ENCODE measurements at regions not wholly inside any gene's neighbourhood (a gene's known extent, or its start where the extent isn't known, plus 50 kb on each side); places are given as distances from the start of the nearest gene placed in this dataset.

- peak; percentile 90 for DNase-seq
Observed at GRCh38 chr2:204012072-204012653, 75.6 kb downstream of the ICOS start.

- no peak for DNase-seq
Observed at GRCh38 chr2:204015118-204015843, 78.7 kb downstream of the ICOS start.

GRCh38 chr2:204018717-204019116 lies 82.2 kb downstream of the ICOS start:
- DNase-seq = no peak

GRCh38 chr2:204019572-204020501 lies 83.3 kb downstream of the ICOS start:
- DNase-seq = no peak

GRCh38 chr2:204021290-204022081 lies 84.9 kb downstream of the ICOS start:
- no peak for DNase-seq

GRCh38 chr2:204022550-204022949 lies 86.0 kb downstream of the ICOS start:
- DNase-seq = no peak

- no peak for DNase-seq
Observed at GRCh38 chr2:204023088-204023487, 86.5 kb downstream of the ICOS start.

- DNase-seq = peak; percentile 26
Observed at GRCh38 chr2:204024503-204024902, 87.9 kb downstream of the ICOS start.

GRCh38 chr2:204024906-204025475 lies 88.4 kb downstream of the ICOS start:
- no peak for DNase-seq

- DNase-seq = no peak
Observed at GRCh38 chr2:204026294-204026693, 89.7 kb downstream of the ICOS start.

GRCh38 chr2:204027091-204027490 lies 90.5 kb downstream of the ICOS start:
- DNase-seq = peak; percentile 5

- no peak for DNase-seq
Observed at GRCh38 chr2:204030322-204030721, 93.8 kb downstream of the ICOS start.

GRCh38 chr2:204031056-204031455 lies 94.5 kb downstream of the ICOS start:
- no peak for DNase-seq

GRCh38 chr2:204032301-204032700 lies 95.7 kb downstream of the ICOS start:
- no peak for DNase-seq

GRCh38 chr2:204033611-204034495 lies 97.3 kb downstream of the ICOS start:
- DNase-seq = no peak

GRCh38 chr2:204036706-204037105 lies 100.1 kb downstream of the ICOS start:
- no peak for DNase-seq

GRCh38 chr2:204037286-204037685 lies 100.7 kb downstream of the ICOS start:
- no peak for DNase-seq

GRCh38 chr2:204039298-204039838 lies 102.8 kb downstream of the ICOS start:
- no peak for DNase-seq

GRCh38 chr2:204040016-204040415 lies 103.5 kb downstream of the ICOS start:
- DNase-seq = no peak

- DNase-seq = no peak
Observed at GRCh38 chr2:204042401-204042800, 105.8 kb downstream of the ICOS start.

- DNase-seq = no peak
Observed at GRCh38 chr2:204046145-204046544, 109.6 kb downstream of the ICOS start.

Measured in DMS79 treated with DMSO at 0.1 percent for 48 hours (cell line).